ENCODE measurements at regions not wholly inside any gene's neighbourhood (a gene's known extent, or its start where the extent isn't known, plus 50 kb on each side); places are given as distances from the start of the nearest gene placed in this dataset.

- TF ChIP-seq CTCF (conservative IDR thresholded peaks at IDR 0.05; ENCODE audit: low read length) (no peak), EZH2phosphoT487 (IDR thresholded peaks at IDR 0.05; ENCODE audit: borderline replicate concordance) (no peak)
Observed at GRCh38 chr2:57674743-57675142, 371.9 kb upstream of the VRK2 start.
